ENCODE measurements at regions not wholly inside any gene's neighbourhood (a gene's known extent, or its start where the extent isn't known, plus 50 kb on each side); places are given as distances from the start of the nearest gene placed in this dataset.

GRCh38 chr12:74620921-74621320 is 83.3 kb downstream of the ATXN7L3B start:
- TF ChIP-seq CTCF (IDR thresholded peaks at IDR 0.05), result no peak
- intact Hi-C loops (cut with DNase I), result no loop called here

GRCh38 chr12:74624201-74624600 is 86.6 kb downstream of the ATXN7L3B start:
- no peaks in the 10 kb centered on the region for H3K36me3 ChIP-seq
- 16 to 29% methylated on average over 3 of the region's 3 CpGs for WGBS, 2 donors
- no peaks in the 10 kb centered on the region for H3K27me3 ChIP-seq
- H3K4me1 ChIP-seq, result peaks cover 0 to 11% (median 0%) of the 10 kb centered on the region in 3 donors
- H3K4me3 ChIP-seq, result no peak overlapping the region
- no peak for FAIRE-seq
- H3K27ac ChIP-seq, result no peak overlapping the region
- DNase-seq, result no peak
- TF ChIP-seq CTCF (IDR thresholded peaks at IDR 0.05), result no peak
- peak in 3 of 4 donors; percentile 67 to 92 (median 71) for ATAC-seq
- intact Hi-C loops (cut with DNase I), result no loop called here
- H3K9me3 ChIP-seq, result no peaks in the 10 kb centered on the region

More at GRCh38 chr12:74620921-74621320, 83.3 kb downstream of the ATXN7L3B start:
- 47% methylated on average over 2 of the region's 2 CpGs for WGBS, 2 donors
- Histone ChIP-seq H3K27ac (no peak overlapping the region), H3K4me1 (peaks cover 0 to 11% (median 0%) of the 10 kb centered on the region in 3 donors), H3K4me3 (no peak overlapping the region), H3K36me3 (no peaks in the 10 kb centered on the region), H3K27me3 (no peaks in the 10 kb centered on the region), H3K9me3 (no peaks in the 10 kb centered on the region)
- no peak for DNase-seq
- FAIRE-seq, result no peak
- no peak for ATAC-seq

- FAIRE-seq, result no peak
- Histone ChIP-seq H3K4me3 (no peak overlapping the region), H3K36me3 (no peaks in the 10 kb centered on the region), H3K4me1 (peaks cover 0 to 4% (median 0%) of the 10 kb centered on the region in 3 donors), H3K9me3 (no peaks in the 10 kb centered on the region), H3K27me3 (no peaks in the 10 kb centered on the region), H3K27ac (no peak overlapping the region)
- no peak for ATAC-seq
- DNase-seq, result no peak
- intact Hi-C loops (cut with DNase I), result no loop called here
- TF ChIP-seq CTCF (IDR thresholded peaks at IDR 0.05), result no peak
Measured at GRCh38 chr12:74626397-74626796, 88.8 kb downstream of the ATXN7L3B start.

GRCh38 chr12:74641262-74641661 is 103.6 kb downstream of the ATXN7L3B start:
- WGBS, 2 donors, result 71 to 85% methylated on average over 2 of the region's 2 CpGs
- DNase-seq (no peak), FAIRE-seq (no peak), ATAC-seq (no peak)
- Histone ChIP-seq H3K9me3 (no peaks in the 10 kb centered on the region), H3K4me3 (no peak overlapping the region), H3K36me3 (no peaks in the 10 kb centered on the region), H3K27me3 (no peaks in the 10 kb centered on the region), H3K27ac (no peak overlapping the region), H3K4me1 (no peaks in the 10 kb centered on the region)
- TF ChIP-seq CTCF (IDR thresholded peaks at IDR 0.05), result no peak
- intact Hi-C loops (cut with DNase I), result no loop called here

- no peaks in the 10 kb centered on the region for H3K36me3 ChIP-seq
- H3K4me3 ChIP-seq, result no peak overlapping the region
- TF ChIP-seq CTCF (IDR thresholded peaks at IDR 0.05), result no peak
- FAIRE-seq (no peak), DNase-seq (no peak), ATAC-seq (no peak)
- intact Hi-C loops (cut with DNase I), result no loop called here
- H3K4me1 ChIP-seq, result no peaks in the 10 kb centered on the region
- 34 to 56% methylated on average over 2 of the region's 2 CpGs for WGBS, 2 donors
- no peaks in the 10 kb centered on the region for H3K9me3 ChIP-seq
- H3K27ac ChIP-seq, result no peak overlapping the region
- no peaks in the 10 kb centered on the region for H3K27me3 ChIP-seq
Measured at GRCh38 chr12:74641694-74642093, 104.1 kb downstream of the ATXN7L3B start.
